Mucosa of gallbladder (tissue), 1 donor: ENCODE measurements at regions not wholly inside any gene's neighbourhood (a gene's known extent, or its start where the extent isn't known, plus 50 kb on each side); places are given as distances from the start of the nearest gene placed in this dataset.

ENCODE experiments used
- DNase-seq: peaks from one replicate; pipeline ENCODE4 v3.0.0-alpha.2; 2020; ENCODE audit warnings: low spot score
- donor health status: DM: no; HTN: no; CAD: no.

DNA sequence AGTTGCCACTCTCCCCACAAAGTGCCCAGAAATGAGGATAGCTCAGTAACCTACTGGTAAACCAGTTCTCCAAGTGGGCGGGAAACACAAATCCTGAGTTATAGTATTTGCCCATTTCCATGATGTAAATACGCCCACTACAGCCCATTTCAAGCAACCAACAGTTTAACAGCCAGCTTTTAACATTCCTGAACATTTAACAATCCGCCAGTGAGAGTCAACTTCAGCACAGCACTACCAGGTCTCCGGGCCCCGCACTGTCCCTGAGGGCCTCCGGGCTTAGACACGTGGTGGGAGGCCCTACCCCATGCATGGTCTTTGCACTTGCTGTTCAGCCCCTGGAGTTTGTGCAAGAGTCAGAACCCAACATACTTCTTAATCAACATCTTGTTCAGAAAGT lies 132.0 kb upstream of the CTTNBP2NL start:
- no peak for DNase-seq

DNA sequence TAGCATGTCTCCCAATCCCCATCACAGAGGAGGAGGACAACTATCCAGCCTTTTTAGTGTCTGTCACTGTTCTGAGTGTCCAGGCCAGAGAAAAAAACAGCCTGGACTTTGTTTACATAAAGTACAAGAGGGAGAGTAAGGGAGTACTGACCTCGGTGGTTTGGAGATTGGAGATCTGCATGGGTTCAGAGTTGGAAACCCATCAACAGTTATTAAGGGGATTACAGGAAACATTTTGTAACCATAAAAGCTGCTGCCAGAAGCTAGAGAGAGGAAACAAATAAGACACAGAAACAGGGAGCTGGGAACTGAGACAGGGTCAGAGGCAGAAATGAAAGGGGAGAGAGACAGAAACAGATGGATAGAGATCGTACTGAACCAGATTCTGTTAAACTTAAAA lies 131.5 kb upstream of the CTTNBP2NL start:
- no peak for DNase-seq

DNA sequence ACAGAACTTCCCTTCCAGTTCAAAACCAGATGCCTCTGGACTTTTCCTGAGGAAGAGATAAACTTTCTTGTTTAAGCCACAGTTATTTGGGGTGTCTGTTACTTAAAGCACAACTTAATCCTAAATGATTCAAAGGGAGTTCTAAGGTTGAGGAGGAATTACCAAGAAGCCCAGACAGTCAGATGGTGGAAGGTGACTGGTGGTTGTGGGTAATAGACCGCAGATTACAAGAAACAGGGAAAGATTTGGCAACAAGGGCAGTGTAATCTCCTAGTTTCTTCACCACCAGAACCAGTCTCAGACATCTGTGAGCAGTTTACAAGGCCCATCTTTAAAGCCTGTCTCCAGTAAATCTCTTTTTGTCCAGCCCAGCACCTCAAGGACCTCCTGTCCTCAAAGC lies 130.1 kb upstream of the CTTNBP2NL start:
- no peak for DNase-seq

DNA sequence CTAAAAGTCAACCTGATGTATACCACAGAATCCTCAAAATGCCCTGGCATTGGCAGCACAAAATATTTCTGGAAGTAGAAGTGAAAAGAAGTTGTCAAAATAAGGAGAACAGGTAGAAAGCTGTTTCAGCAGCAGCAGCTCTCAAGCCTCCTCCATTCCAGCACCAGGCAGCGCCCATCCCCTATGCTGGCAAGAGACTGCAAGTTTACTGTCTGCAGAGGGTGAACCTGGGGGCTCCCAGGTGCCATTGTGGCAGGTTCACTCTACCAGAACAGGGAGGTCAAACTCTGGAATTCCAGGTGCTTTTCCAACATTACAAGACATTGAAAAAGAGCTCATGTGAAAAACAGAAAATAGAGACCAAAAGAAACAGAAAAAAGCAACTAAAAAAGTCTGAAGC lies 128.8 kb upstream of the CTTNBP2NL start:
- no peak for DNase-seq

DNA sequence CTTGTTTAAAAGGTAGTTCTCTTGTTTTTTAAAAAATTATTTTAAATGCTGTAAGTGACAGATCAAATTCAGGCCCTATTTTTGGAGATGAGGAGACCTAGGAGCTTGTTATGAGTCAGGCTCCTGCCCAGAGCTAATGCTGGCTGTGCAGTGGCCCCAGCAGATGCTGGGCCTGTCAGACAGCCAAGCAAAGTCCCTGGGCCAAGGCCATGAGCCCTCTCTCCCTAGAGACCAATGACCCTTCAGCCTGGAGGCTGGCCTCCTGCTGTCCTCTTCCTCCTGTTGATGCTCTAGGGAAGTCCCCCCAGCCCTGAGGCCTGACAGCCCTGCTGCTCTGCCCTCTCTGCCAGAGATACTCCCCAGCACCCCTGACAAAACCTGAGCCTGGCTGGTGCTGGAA lies 128.1 kb upstream of the CTTNBP2NL start:
- DNase-seq, result peak; percentile 14

DNA sequence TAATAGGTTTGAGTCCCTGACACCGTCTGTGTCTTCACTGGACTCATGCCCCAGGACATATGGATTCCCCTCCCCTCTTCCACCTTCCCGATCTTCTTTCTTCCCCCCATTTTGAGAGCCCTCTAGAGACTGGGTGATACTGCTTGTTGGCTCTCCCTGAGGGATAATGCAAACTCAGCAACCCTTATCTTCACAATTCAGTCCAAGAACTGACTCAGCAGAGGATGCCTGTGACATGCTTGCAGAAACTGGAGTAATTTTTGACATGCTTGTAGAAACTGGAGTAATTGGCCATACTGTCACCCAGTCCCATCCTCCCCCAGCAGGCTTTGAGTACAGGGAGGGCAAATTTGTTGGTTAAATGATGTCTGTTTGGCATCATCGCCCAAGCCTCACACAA lies 127.6 kb upstream of the CTTNBP2NL start:
- no peak for DNase-seq

DNA sequence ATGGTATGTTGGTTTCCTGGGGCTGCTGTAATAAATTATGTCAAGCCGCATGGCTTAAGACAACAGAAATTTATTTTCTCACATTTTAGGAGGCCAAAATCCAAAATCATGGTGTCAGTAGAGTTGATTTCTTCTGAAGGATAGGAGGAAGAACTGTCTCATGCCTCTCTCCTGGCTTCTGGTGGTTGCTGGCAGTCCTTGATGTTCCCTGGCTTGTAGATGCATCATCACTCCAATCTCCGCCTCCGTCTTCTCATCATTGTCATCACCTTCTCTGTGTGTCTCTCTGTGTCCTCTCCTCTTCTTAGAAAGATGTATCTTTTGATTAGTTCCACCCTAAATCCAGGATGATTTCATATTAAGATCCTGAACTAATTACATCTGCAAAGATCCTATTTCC lies 124.7 kb upstream of the CTTNBP2NL start:
- DNase-seq, result no peak

DNA sequence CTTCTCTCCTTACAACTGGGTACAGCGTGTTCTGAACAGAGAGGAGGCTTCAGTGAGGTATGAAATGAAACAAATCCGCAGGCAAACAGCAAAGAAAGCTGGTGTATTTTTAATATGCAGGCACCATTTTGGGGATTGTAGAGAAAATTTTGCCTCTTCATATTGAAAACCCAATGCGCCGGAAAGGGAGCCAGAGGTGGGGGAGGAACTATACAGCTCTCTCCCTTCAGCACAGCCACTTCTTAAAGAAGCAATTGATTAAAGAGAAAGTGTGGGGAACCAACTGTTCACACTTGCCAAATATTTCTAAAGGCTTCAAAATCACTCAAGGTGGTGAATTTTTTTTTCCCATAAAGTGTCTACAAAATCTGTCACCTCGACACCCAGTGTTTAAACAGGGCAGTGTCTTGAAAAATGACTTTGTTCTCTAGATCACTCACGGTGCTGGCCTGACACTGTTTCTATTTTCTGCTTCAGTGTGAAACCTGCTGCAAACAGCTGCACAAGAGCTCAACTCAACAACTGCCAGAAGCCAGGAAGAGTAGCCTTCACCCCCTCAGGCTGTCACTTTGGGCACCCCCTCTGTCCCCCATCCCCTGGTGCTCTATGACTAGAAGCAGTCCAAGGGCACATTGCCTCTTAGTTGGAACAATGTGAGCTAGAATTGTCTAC lies 123.8 kb upstream of the CTTNBP2NL start:
- DNase-seq, result no peak

DNA sequence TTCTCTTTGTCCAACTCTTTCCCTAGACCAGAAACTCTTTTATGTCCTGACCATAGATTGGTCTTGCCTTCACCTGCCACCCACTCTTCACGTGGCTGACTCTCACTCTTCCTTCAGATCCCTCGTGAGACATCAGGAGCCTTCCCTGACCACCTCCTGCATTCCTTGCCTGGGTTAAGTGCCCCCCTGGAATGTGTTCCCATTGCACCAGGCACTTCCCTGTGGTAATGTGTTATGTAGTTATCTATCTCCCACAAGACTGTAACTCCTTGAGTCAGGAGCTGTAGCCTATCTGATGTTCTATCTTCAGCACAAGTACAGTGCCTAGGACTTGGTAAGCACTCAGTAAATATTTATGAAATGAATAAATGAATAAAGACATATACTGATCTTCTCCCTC lies 111.2 kb upstream of the CTTNBP2NL start:
- DNase-seq, result no peak

DNA sequence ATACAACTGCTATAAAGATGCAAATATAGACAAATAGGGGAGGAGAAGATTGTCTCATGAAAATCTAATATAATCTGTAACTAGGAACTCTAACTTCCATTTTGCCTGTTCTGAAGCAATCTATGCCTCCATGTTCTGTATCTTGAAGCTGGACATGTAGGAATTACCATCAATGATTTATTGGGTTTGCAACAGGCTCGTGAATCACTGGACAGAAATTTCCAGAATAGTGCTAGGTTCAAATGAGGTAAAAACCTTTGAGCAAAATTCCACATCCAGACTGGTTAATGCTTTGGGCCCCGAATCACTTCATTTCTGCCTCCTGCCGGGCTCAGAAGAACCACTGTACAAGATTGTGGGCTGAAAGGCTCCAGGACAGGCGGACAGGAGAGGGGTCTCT lies 110.7 kb upstream of the CTTNBP2NL start:
- DNase-seq, result no peak

DNA sequence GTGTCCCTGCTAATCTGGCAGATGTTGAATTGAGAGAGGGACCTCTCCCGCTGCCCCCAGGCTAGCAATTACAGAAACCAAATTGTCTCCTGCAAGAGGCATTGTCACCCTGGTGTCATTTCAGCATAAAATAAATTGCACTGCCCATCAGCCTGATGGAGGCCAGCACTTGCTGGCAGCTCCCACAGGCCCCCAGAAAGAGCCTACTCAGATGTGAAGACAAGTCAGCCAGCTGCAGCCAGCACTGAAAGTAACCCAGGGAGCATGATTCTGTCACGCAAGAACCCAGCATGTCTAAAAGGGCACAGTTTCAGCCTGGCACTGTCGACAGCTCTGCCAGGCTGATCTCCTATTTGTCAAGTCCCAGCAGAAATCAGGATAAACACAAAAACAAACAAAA lies 110.3 kb upstream of the CTTNBP2NL start:
- DNase-seq, result no peak

DNA sequence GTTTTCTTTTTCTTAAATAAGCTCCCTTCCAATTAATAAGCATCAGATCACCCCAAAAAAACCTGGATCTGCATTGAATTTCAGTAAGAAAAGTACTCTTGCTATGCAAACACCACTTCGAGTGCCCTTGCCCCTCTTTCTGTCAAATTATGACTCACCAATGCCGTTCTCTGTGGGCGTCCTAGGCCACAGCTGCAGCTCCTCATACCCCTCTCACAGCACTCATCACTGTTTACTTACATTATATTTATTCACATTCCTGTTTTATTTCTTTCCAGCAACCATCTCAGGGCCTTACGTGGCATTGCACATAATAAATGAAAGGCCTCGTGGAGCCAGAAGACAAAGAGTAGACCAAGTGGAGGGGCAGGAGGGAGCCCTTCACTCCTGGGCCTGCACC lies 99.1 kb upstream of the CTTNBP2NL start:
- no peak for DNase-seq

DNA sequence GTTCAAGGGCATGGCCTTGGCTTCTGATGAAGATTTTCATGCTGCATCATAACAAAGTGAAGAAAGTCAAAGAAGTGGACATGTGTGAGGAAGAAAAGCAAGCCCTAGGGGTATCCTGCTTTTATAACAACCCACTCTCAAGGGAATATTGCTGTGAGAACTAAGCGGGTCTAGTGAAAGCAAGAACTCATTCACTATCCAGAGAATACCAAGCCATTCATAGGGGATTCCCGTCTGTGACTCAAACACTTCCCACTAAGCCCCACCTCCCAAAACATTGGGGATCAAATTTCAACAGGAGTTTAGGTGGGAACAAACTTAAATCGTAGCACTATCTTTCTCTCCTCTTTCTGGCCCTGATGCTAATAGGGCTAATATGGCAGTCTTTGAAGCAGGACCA lies 98.5 kb upstream of the CTTNBP2NL start:
- DNase-seq, result no peak

DNA sequence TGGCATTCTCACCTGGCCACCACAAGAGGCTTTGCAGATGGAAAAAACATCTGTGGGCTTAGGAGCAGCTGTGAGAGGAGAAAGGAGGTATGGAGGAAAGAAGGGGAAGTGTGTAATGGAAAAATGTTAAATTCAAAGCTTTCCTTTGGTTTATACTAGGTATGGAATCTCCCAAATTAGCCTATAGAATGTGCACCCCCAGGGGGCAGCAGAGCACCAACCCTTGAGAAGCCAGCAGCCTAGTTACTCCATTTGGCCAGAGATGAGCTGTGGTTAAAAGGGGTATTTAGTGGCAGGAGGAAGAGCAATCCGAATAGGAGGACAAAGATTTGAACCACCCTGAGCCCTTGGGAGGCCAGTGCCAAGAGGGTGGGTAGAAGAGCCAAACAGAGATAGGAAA lies 97.5 kb upstream of the CTTNBP2NL start:
- DNase-seq, result peak; percentile 49

DNA sequence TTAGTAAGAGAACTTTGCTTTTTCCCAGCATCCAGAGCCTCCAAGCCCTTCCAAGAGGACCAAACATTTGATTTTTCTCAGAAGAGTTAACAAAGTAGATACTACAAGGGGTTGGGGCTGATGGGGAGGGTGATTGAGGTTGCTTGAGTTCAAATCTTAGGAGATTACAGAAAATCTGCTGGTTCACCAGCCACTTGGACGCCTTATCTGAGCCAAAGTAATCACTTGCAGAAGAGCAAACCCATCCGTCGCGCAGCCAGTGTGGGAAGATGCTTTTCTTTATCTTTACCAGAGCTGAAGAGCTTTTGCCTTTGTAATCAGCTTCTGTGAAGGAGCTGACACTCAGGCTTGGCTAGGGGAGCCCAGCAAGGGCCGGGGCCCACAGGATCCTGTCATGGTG lies 91.9 kb upstream of the CTTNBP2NL start:
- no peak for DNase-seq

DNA sequence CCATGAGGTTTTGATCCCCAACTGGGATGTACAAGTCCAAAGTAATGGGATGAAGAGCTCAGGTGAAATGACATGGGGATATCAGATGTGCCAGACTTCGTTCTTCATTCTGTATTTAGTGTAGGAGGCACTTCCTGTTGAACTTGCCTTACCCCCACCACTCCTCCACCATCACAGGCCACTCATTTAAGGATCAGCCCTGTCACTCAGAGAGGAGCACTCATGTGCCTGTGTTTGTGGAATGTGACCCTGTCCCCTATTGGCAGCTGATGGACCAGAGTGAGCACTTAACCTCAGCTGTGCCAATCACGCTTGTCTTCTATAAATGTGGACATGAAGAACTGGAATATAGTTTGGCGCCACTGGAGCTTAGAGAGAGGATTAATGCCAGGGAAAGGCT lies 91.4 kb upstream of the CTTNBP2NL start:
- DNase-seq, result no peak

DNA sequence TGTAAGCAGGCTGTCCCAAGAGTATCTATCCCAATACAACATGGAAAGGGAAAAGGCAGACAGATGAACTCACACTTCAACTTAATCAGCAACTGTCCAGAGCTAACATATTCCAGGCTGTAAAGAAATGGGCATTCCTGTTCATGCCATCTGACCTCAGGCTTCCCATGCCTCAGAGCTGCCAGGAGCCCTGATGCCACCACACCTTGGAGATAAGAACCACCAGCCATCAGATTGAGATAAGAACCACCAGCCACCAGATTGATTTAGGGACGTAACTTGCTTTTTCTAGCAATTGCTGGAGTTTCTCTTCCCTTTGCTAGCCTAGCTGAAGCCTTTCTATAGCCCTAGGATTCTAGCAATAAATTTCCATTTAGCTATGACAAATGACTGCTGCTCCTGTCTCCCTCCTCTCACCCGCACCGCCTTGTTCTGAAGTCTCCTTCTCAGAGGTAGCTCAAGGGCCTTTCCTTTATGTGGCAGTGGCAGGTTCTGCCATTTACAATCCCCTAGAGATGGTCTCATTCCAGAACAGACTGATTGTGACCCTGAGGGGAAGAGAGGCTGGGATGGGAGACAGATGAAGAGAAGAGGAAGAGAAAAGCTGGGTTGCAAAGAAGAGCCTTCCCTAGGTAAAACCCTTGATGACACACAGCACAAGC lies 88.0 kb upstream of the CTTNBP2NL start:
- DNase-seq, result no peak

DNA sequence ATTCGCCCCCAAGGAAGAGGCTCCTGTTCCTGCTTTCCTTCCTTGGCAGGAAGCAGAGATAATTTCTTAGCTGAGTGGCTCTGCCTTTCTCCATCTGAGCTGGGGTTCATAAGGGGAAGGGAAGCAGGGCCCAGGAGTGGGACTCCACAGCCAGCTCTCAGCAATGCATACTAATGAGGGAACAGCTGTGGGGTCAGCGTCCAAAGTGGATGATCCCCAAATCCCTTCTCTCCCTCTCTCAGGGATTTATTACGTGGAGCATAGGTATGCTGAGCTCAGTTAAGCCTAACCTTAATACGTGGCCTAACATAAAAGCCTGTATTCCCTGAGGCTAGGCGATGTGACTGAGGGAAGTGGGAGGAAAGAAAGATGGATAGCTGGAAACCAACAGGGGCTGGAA lies 87.3 kb upstream of the CTTNBP2NL start:
- DNase-seq, result no peak

DNA sequence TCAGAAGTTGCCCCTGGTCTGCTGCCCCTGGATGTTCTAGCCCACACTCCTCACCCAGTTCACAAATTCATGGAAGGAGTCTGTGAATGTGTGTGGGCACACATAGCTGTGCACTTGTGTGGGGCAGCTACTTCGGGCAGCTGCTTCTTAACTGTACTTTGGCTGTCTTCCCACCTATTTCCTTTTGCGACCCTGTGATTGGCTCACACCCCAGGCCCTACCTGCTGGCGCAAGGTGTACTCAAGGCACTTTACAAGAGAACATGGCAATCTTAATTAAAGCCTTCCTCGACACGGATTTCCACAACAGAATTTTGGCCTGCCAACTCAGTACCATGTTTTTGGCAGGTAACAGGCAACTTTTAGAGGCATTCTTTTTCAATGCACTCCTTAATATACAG lies 86.5 kb upstream of the CTTNBP2NL start:
- DNase-seq, result no peak

DNA sequence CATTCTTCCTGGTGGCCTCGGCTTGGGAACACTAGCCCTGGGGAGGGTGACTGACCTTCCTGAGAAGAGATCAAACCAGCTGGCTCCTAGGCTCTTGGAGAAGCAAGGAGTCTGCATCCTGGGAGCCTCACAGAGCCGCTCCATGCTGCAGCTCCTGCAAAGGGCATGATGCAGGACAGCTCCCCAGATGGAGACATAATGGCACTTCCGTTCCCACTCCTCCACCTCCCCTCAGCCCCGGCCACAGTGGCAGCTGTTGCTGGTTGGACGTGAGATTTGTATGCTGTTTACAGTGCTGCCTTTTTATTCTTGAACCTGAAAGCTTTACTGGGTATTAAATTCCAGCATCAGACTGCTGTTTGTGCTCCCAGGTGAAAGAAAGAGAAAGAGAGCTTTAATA lies 83.7 kb upstream of the CTTNBP2NL start:
- no peak for DNase-seq

DNA sequence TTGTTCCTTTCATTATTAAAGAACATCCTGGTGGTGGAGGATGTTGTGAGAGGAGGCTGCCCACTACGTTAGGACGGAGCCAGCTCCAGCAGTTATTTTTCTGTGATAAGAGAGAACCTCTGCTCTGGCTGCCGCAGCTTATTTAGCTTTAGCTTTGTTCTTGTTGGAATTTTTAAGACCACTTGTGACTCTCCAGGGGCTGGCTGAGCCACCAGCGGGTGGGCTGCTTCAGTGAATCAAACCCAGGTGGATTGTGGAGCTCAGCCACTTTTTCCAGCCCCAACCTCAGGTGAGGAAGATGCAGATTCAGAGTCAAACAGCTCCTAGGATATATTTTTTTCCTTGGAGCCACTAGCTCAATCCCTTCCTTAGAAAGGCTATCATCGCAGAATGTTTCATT lies 83.1 kb upstream of the CTTNBP2NL start:
- DNase-seq, result no peak

DNA sequence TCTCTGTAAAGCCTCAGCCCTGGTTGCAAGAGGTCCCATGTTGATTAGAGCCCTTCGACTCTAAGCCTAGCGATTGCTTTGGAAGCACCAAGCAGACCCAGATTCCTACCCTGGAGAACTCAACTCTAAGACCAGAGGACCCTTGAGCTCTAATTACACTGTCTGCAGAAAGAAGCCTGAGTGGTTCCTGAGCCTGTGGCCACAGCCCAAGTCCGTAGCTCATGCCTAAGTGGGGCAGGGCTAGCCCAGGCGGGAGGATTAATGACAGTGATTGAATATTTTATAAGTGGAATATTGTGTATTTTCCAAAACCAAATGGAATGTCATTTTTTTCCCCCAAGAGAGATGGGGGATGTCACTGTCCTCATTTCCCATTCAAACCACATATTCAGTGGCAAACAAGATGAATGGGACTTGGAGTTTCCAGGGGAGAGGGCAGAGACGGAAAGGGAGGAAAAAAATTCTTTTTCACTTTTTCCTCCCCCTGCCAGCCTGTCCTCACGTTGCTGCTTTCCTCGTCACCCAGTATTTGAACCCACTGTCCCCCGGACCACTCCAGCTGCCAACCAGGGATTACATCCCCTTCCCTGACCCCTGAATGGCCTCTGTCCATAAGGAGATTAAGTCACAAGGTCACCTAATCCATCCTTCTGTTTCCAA lies 79.6 kb upstream of the CTTNBP2NL start:
- DNase-seq, result no peak

DNA sequence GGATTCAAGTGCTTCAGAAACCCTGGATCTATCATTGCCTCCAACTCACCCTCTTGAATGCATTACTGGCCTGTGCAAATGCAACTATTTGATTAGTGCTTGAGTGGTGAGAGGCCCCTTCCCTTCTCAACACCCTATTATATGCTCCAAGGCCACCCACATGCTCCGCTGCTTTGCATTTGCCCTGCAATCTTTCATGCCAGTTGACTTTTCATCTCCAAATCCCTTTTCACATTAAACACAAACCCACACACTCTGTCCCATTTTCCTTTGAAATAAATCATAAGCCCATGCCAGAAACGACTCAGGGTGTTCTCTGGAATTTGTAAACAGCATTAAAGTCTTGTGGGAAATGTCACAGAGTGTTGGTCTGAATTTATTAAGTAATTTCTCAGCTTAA lies 78.9 kb upstream of the CTTNBP2NL start:
- no peak for DNase-seq
